OCI-LY1 (cell line): ENCODE measurements at regions not wholly inside any gene's neighbourhood (a gene's known extent, or its start where the extent isn't known, plus 50 kb on each side); places are given as distances from the start of the nearest gene placed in this dataset.

Experiments
- H2AFZ ChIP-seq: fragments of 200-600 bp; sonication (generic), shearing (Covaris generic); 2 replicates; pipeline ENCODE4 v1.6.0; 2014; ENCODE audit warnings: antibody characterized with exemption, mild to moderate bottlenecking, low read length
- H3F3A ChIP-seq: fragments of 200-600 bp; sonication (generic), shearing (Covaris generic); 2 replicates; pipeline ENCODE4 v1.6.0; 2014; ENCODE audit warnings: mild to moderate bottlenecking, antibody characterized with exemption, low read length, moderate library complexity; ENCODE audit not compliant: insufficient read depth
- H3K27ac ChIP-seq: fragments of 200-600 bp; sonication (generic); 2 replicates; pipeline ENCODE4 v1.5.1; 2014; ENCODE audit warnings: low read length, mixed run types, mild to moderate bottlenecking, low read depth; ENCODE audit not compliant: poor library complexity, severe bottlenecking
- H3K27me3 ChIP-seq: fragments of 200-600 bp; sonication (generic); 2 replicates; pipeline ENCODE4 v1.6.0; 2014; ENCODE audit warnings: antibody characterized with exemption, mild to moderate bottlenecking, low read length, moderate library complexity; ENCODE audit not compliant: insufficient read depth
- H3K36me3 ChIP-seq: fragments of 200-600 bp; sonication (generic); 2 replicates; pipeline ENCODE4 v1.6.1; 2014; ENCODE audit warnings: mild to moderate bottlenecking, antibody characterized with exemption, low read length, moderate library complexity, mixed read lengths; ENCODE audit not compliant: insufficient read depth
- H3K4me1 ChIP-seq: fragments of 200-600 bp; sonication (generic); 2 replicates; pipeline ENCODE4 v1.5.1; 2014; ENCODE audit warnings: mild to moderate bottlenecking, low read length, moderate library complexity; ENCODE audit not compliant: insufficient read depth, severe bottlenecking
- H3K4me2 ChIP-seq: fragments of 200-600 bp; sonication (generic), shearing (Covaris generic); 2 replicates; pipeline ENCODE4 v1.6.1; 2014; ENCODE audit warnings: low read length
- H3K4me3 ChIP-seq: fragments of 200-600 bp; sonication (generic); 2 replicates; pipeline ENCODE4 v1.5.1; 2014; ENCODE audit warnings: low read length, low read depth, mild to moderate bottlenecking, mixed read lengths; ENCODE audit not compliant: poor library complexity, severe bottlenecking
- H3K79me2 ChIP-seq: fragments of 200-600 bp; shearing (Covaris generic); 2 replicates; pipeline ENCODE4 v1.6.1; 2016; ENCODE audit warnings: mixed run types, low read length, mixed read lengths; ENCODE audit not compliant: insufficient read depth
- H3K9ac ChIP-seq: fragments of 200-600 bp; sonication (generic), shearing (Covaris generic); 2 replicates; pipeline ENCODE4 v1.6.1; 2014; ENCODE audit warnings: mild to moderate bottlenecking, low read length, mixed read lengths
- H3K9me2 ChIP-seq: fragments of 200-600 bp; sonication (generic), shearing (Covaris generic); 2 replicates; pipeline ENCODE4 v1.6.1; 2014; ENCODE audit warnings: low read depth, mild to moderate bottlenecking, low read length, mixed read lengths
- H3K9me3 ChIP-seq: fragments of 200-600 bp; shearing (Covaris generic); 2 replicates; pipeline ENCODE4 v1.6.1; 2014; ENCODE audit warnings: low read length, mixed read lengths
- H4K20me1 ChIP-seq: fragments of 200-600 bp; sonication (generic), shearing (Covaris generic); 2 replicates; pipeline ENCODE4 v1.6.0; 2016; ENCODE audit warnings: mild to moderate bottlenecking, low read length; ENCODE audit not compliant: insufficient read depth
- EZH2 ChIP-seq: fragments of 200-600 bp; sonication (generic), shearing (Covaris generic); IDR thresholded peaks from 2 replicates; pipeline ENCODE4 v1.8.0; 2017; ENCODE audit warnings: borderline replicate concordance, mixed run types, mild to moderate bottlenecking, antibody characterized with exemption, low read length, moderate library complexity, mixed read lengths
- TF ChIP-seq, protein P1 (sequence below): fragments of 200-600 bp; sonication (generic), shearing (Covaris generic); IDR thresholded peaks from 2 replicates; pipeline ENCODE4 v1.5.1; 2017; ENCODE audit warnings: mild to moderate bottlenecking, antibody characterized with exemption, low read length, moderate library complexity, mixed read lengths

DNA sequence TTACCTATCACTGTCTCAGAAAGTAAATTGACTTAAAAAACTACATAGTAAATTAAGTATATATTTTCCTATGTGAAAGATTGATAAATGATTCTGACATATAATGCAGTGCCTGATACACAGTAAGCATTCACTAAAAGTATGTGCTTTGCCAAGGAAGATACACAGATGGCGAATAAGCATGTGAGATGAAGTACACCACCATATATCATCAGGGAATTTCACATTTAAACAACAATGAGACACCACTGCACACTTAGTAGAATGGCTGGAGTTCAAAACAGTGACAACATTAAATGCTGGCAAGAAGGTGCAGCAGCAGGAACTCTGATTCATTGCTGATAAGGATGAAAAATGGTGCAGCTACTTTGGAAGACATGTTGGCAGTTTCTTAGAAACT lies 1118.8 kb downstream of the DTWD2 start:
- Histone ChIP-seq H3K4me1 (no peaks in the 10 kb centered on the region), H3K9me2 (no peaks in the 10 kb centered on the region), H3K9me3 (no peaks in the 10 kb centered on the region), H3F3A (no peaks in the 10 kb centered on the region), H3K4me3 (no peak overlapping the region), H3K27ac (no peak overlapping the region), H3K79me2 (no peaks in the 10 kb centered on the region), H3K36me3 (no peaks in the 10 kb centered on the region), H3K4me2 (no peak overlapping the region), H2AFZ (no peak overlapping the region), H4K20me1 (no peaks in the 10 kb centered on the region), H3K9ac (no peak overlapping the region), H3K27me3 (no peaks in the 10 kb centered on the region)
- TF ChIP-seq, protein P1, sequence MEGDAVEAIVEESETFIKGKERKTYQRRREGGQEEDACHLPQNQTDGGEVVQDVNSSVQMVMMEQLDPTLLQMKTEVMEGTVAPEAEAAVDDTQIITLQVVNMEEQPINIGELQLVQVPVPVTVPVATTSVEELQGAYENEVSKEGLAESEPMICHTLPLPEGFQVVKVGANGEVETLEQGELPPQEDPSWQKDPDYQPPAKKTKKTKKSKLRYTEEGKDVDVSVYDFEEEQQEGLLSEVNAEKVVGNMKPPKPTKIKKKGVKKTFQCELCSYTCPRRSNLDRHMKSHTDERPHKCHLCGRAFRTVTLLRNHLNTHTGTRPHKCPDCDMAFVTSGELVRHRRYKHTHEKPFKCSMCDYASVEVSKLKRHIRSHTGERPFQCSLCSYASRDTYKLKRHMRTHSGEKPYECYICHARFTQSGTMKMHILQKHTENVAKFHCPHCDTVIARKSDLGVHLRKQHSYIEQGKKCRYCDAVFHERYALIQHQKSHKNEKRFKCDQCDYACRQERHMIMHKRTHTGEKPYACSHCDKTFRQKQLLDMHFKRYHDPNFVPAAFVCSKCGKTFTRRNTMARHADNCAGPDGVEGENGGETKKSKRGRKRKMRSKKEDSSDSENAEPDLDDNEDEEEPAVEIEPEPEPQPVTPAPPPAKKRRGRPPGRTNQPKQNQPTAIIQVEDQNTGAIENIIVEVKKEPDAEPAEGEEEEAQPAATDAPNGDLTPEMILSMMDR, result no peak
- TF ChIP-seq EZH2, result no peak

- H3K9ac ChIP-seq, result no peak overlapping the region
- H3K9me2 ChIP-seq, result no peaks in the 10 kb centered on the region
- H3K4me2 ChIP-seq, result no peak overlapping the region
- H3K27me3 ChIP-seq, result no peaks in the 10 kb centered on the region
- H4K20me1 ChIP-seq, result no peaks in the 10 kb centered on the region
- H3K4me1 ChIP-seq, result no peaks in the 10 kb centered on the region
- TF ChIP-seq, protein P1, result no peak
- TF ChIP-seq EZH2, result no peak
- H3K27ac ChIP-seq, result no peak overlapping the region
- H2AFZ ChIP-seq, result no peak overlapping the region
- H3K9me3 ChIP-seq, result no peaks in the 10 kb centered on the region
- no peak overlapping the region for H3K4me3 ChIP-seq
- H3K79me2 ChIP-seq, result no peaks in the 10 kb centered on the region
- no peaks in the 10 kb centered on the region for H3F3A ChIP-seq
- H3K36me3 ChIP-seq, result no peaks in the 10 kb centered on the region
Observed at GRCh38 chr5:117863586-117864296, 1124.6 kb downstream of the DTWD2 start.

GRCh38 chr5:117860550-117860949 lies 1127.8 kb downstream of the DTWD2 start:
- Histone ChIP-seq H4K20me1 (no peaks in the 10 kb centered on the region), H3F3A (no peaks in the 10 kb centered on the region), H3K9me3 (no peaks in the 10 kb centered on the region), H3K4me3 (no peak overlapping the region), H3K9me2 (no peaks in the 10 kb centered on the region), H3K79me2 (no peaks in the 10 kb centered on the region), H3K36me3 (no peaks in the 10 kb centered on the region), H3K4me1 (no peaks in the 10 kb centered on the region), H3K9ac (no peak overlapping the region), H3K27me3 (no peaks in the 10 kb centered on the region), H3K27ac (no peak overlapping the region), H3K4me2 (no peak overlapping the region), H2AFZ (no peak overlapping the region)
- no peak for TF ChIP-seq EZH2
- TF ChIP-seq, protein P1, result no peak
